Lower lobe of right lung (tissue), 2 donors: ENCODE measurements at regions not wholly inside any gene's neighbourhood (a gene's known extent, or its start where the extent isn't known, plus 50 kb on each side); places are given as distances from the start of the nearest gene placed in this dataset.

Source experiments
- ATAC-seq, 2 donors: fragments of 200-7000 bp; cut with Tn5 transposase; one replicate each; pipeline ENCODE4 v1.9.1; 2020 to 2022; ENCODE audit warnings: mild to moderate bottlenecking in 2 of 2, moderate library complexity in 2 of 2
- DNase-seq: peaks from one replicate; pipeline ENCODE4 v3.0.0-alpha.2; 2020
- H3K27ac ChIP-seq: fragments of 200-600 bp; one replicate; pipeline ENCODE4 v1.8.0; 2022
- H3K27me3 ChIP-seq: fragments of 200-600 bp; one replicate; pipeline ENCODE4 v1.8.0; 2022; ENCODE audit warnings: low read depth
- H3K36me3 ChIP-seq: fragments of 200-600 bp; one replicate; pipeline ENCODE4 v1.8.0; 2022; ENCODE audit warnings: mild to moderate bottlenecking
- H3K4me1 ChIP-seq: fragments of 200-600 bp; one replicate; pipeline ENCODE4 v1.8.0; 2022
- H3K4me3 ChIP-seq: fragments of 200-600 bp; one replicate; pipeline ENCODE4 v1.8.0; 2022; ENCODE audit warnings: mild to moderate bottlenecking
- H3K9me3 ChIP-seq: fragments of 200-600 bp; one replicate; pipeline ENCODE4 v1.8.0; 2022
- intact Hi-C: fragments of 100-400 bp; cut with DNase I; formaldehyde crosslinking; loops from one replicate; pipeline ENCODE4 v1.11.0; 2022
- TF ChIP-seq, protein P1 (sequence below): fragments of 200-600 bp; IDR thresholded peaks from one replicate; pipeline ENCODE4 v1.8.0; 2022; ENCODE audit warnings: antibody characterized with exemption, mild to moderate bottlenecking
- donor health status: DM: no; HTN: yes; CAD: no; lungs with severe emphysema.

DNA sequence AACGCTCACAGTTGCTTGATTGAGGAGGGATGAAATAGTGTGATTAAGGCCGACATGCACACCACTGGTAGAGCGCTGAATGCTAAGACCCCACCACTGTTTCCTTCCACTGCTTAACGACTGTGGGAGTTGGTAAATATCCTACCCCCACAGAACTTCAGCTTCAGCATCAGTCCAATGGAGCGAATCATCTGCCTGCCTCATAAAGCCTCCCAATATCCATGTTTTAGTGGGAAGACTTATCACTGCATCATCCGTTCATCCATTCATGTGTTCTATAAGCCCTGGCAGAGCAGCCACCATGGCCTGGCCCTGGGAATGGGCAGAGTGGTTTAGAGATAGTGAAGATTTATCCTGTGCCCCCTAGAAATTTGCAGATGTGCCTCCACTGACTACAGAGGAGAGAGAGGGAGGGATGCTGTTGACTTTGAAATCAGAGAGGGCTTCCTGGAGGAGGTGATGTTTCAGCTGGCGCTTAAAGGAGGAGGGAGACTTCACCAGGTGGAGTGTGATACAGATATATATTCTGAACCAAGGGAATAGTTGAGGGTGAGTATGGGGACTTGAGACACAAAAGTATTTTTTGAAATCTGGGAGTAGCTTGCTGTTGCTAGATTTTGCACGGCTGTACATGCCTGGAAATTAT, 71.9 kb upstream of the STX18 start:
- no peaks in the 10 kb centered on the region for H3K4me1 ChIP-seq
- H3K27me3 ChIP-seq, result no peaks in the 10 kb centered on the region
- no peaks in the 10 kb centered on the region for H3K9me3 ChIP-seq
- DNase-seq (no peak), ATAC-seq (no peak)
- no peak overlapping the region for H3K27ac ChIP-seq
- TF ChIP-seq, protein P1, sequence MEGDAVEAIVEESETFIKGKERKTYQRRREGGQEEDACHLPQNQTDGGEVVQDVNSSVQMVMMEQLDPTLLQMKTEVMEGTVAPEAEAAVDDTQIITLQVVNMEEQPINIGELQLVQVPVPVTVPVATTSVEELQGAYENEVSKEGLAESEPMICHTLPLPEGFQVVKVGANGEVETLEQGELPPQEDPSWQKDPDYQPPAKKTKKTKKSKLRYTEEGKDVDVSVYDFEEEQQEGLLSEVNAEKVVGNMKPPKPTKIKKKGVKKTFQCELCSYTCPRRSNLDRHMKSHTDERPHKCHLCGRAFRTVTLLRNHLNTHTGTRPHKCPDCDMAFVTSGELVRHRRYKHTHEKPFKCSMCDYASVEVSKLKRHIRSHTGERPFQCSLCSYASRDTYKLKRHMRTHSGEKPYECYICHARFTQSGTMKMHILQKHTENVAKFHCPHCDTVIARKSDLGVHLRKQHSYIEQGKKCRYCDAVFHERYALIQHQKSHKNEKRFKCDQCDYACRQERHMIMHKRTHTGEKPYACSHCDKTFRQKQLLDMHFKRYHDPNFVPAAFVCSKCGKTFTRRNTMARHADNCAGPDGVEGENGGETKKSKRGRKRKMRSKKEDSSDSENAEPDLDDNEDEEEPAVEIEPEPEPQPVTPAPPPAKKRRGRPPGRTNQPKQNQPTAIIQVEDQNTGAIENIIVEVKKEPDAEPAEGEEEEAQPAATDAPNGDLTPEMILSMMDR, result no peak
- intact Hi-C loops, result no loop called here
- H3K4me3 ChIP-seq, result no peak overlapping the region
- no peaks in the 10 kb centered on the region for H3K36me3 ChIP-seq

DNA sequence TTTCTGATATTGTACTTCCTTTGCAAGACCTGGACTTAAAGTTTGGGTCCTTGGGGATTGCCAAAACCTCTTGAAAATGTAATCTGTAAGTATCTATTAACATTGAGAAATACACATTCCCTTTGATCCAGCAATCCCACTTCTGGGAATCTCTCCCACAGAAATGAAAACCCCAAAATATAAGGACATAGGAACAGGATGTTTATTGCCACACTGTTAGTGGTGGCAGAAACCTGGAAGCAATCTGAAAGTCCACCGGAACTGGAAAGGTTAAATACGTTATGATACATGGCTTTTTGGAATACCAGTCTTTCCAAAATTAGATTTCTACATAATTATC, 71.2 kb upstream of the STX18 start:
- H3K4me1 ChIP-seq, result no peaks in the 10 kb centered on the region
- H3K9me3 ChIP-seq, result no peaks in the 10 kb centered on the region
- intact Hi-C loops, result no loop called here
- DNase-seq (no peak), ATAC-seq (no peak)
- no peak overlapping the region for H3K4me3 ChIP-seq
- TF ChIP-seq, protein P1, result no peak
- no peak overlapping the region for H3K27ac ChIP-seq
- no peaks in the 10 kb centered on the region for H3K27me3 ChIP-seq
- H3K36me3 ChIP-seq, result no peaks in the 10 kb centered on the region

DNA sequence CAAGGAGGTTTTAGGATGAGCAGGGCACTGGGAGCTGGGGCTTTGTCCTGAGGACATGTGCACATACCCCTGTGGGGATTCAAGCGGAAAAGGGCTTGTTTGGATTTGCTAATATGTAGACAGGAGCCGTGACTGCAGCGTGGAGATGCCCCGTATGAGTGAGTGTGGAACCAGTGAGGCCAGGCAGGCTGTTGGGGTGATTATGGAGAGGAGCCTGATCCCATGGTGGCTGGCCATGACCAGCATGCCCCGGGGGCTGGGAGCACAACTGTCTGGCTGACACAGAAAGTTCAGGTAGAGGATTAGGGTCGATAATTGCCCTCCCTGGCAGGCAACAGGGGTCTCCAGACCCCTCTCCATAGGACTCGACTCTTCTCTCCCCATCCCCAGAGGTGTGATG, 68.8 kb upstream of the STX18 start:
- Histone ChIP-seq H3K4me3 (no peak overlapping the region), H3K9me3 (no peaks in the 10 kb centered on the region), H3K4me1 (no peaks in the 10 kb centered on the region), H3K27me3 (no peaks in the 10 kb centered on the region), H3K36me3 (no peaks in the 10 kb centered on the region), H3K27ac (no peak overlapping the region)
- peak in 1 of 2 donors; percentile 27 for ATAC-seq
- no peak for DNase-seq
- TF ChIP-seq, protein P1, result no peak
- intact Hi-C loops, result no loop called here

DNA sequence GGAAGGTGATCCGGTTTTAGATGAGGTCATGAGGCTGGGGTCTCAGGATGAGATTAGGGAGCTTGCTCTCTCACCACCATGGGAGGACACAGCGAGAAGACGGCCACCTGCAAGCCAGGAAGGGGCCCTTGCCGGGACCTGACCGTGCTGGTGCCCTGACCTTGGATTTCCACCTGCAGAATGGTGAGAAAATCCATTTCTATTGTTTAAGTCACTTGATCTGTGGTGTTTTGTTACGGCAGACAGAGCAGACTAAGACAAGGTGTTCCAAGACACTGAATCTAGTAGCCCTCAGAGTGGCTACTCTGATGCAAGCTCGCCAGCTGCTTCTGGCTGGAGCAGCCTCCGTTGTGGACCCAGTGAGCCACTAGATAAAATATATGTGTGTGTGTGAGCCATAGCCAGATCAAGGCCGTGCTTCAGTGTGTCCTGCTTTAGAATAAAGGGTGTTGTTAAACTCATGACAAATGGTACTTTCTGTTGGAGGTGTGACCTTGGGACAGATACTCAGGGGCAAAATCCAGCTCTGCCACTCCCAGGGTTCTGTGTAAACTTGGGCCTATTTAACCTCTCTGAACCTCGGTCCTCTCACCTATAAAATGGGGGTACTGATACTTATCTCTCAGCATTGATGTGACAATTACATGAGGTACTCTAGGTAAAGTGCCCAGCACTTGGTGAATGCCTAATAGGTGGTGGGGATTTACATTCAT, 67.9 kb upstream of the STX18 start:
- Histone ChIP-seq H3K4me1 (no peaks in the 10 kb centered on the region), H3K36me3 (no peaks in the 10 kb centered on the region), H3K27me3 (no peaks in the 10 kb centered on the region), H3K9me3 (no peaks in the 10 kb centered on the region), H3K27ac (no peak overlapping the region), H3K4me3 (no peak overlapping the region)
- intact Hi-C loops, result no loop called here
- ATAC-seq, result no peak
- TF ChIP-seq, protein P1, result no peak
- no peak for DNase-seq

DNA sequence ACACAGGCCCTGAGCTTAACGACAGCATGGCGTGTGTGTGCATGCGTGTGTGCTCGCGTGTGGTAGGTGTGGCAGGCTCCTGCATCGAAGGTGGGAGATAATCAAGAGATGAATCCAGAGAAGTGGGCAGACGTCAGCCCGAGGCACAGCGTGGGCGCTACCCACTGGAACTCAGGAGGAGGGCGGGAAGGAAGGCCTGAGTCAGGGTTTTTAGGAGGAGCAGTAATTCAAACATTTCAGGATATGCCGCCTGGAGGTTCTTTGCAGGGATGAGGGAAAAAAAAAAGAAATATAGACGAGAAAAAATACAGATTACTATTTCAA, 66.3 kb upstream of the STX18 start:
- no peak overlapping the region for H3K27ac ChIP-seq
- H3K27me3 ChIP-seq, result no peaks in the 10 kb centered on the region
- intact Hi-C loops, result no loop called here
- no peaks in the 10 kb centered on the region for H3K36me3 ChIP-seq
- no peak for DNase-seq
- no peaks in the 10 kb centered on the region for H3K4me1 ChIP-seq
- ATAC-seq, result no peak
- H3K9me3 ChIP-seq, result no peaks in the 10 kb centered on the region
- TF ChIP-seq, protein P1, result no peak
- no peak overlapping the region for H3K4me3 ChIP-seq
